GM12873 (cell line): ENCODE measurements at regions not wholly inside any gene's neighbourhood (a gene's known extent, or its start where the extent isn't known, plus 50 kb on each side); places are given as distances from the start of the nearest gene placed in this dataset.
A peak's percentile ranks its signal among the peaks of the same experiment; 100 is the strongest.

ENCODE experiments used
- CTCF ChIP-seq: IDR thresholded peaks from 2 replicates; pipeline ENCODE4 v1.5.1; 2012; ENCODE audit warnings: low read depth, mild to moderate bottlenecking, moderate library complexity, low read length, control low read depth; ENCODE audit not compliant: insufficient read depth; ENCODE audit errors: missing control alignments

DNA sequence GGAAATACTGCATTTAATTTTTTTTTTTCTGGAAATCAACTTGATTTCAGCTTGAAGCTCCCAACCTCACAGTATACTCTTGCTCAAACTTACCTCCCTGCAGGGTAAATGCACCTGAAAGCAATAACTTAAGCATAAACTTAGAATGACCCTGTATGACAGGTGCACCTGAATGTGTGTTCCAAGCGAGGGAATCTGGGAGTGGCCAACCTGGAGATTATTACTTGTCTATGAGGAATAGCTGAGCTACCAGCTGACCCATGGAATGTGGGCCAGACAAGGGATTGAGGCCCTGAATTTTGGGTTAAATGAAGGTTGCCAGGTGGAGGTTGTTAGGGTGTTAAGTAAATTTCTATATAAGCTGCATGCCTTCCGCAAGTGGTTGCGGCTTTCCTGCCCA, 140.6 kb downstream of the OSTF1 start:
- TF ChIP-seq CTCF: no peak

- no peak for TF ChIP-seq CTCF
Measured at GRCh38 chr9:75229605-75230332, 141.5 kb downstream of the OSTF1 start.

DNA sequence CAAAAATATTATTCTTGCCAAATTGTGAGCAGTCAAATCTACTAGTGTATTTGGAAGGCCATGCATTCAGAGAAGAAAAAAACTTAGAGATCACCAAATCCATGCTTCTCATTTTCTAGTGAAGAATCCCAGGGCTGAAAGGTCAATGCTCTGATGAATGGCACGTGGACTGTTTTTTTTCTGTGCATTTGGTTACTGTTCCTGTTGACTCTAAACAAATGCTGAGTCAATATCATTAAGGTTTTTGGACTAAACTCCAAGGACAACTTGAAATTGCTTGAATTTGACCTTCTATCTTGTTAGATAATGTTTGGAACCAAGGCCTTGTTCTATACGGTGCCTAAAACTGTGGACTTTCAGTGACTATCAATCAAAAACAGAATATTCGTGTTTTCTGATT, 142.2 kb downstream of the OSTF1 start:
- TF ChIP-seq CTCF: no peak

- TF ChIP-seq CTCF: no peak
Measured at GRCh38 chr9:75231167-75231566, 142.9 kb downstream of the OSTF1 start.

- no peak for TF ChIP-seq CTCF
Measured at GRCh38 chr9:75233011-75233410, 144.7 kb downstream of the OSTF1 start.

DNA sequence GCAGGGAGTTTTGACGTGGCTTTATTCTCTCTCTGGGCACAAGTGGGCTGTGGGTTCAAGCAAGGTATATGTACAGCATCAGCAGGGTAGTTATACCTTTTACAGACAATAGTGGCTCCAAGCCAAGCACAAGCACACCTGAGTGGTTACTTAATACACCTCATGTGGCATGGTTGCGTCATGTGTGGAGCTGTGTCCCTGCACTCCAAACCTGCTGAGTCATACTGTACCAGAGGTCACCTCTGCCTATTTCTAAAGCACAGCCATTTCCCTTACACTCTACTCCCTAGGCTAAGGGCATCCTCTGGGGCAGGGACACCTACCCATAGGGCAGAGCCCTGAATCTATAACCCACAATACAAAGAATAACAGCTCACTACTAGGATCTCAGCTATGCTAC, 147.3 kb downstream of the OSTF1 start:
- no peak for TF ChIP-seq CTCF

- peak; percentile 70 for TF ChIP-seq CTCF
Measured at GRCh38 chr9:75238311-75238976, 150.1 kb downstream of the OSTF1 start.
